OCI-LY1 (cell line): ENCODE measurements at regions not wholly inside any gene's neighbourhood (a gene's known extent, or its start where the extent isn't known, plus 50 kb on each side); places are given as distances from the start of the nearest gene placed in this dataset.

Experiments
- H2AFZ ChIP-seq: fragments of 200-600 bp; sonication (generic), shearing (Covaris generic); 2 replicates; pipeline ENCODE4 v1.6.0; 2014; ENCODE audit warnings: antibody characterized with exemption, mild to moderate bottlenecking, low read length
- H3F3A ChIP-seq: fragments of 200-600 bp; sonication (generic), shearing (Covaris generic); 2 replicates; pipeline ENCODE4 v1.6.0; 2014; ENCODE audit warnings: mild to moderate bottlenecking, antibody characterized with exemption, low read length, moderate library complexity; ENCODE audit not compliant: insufficient read depth
- H3K27ac ChIP-seq: fragments of 200-600 bp; sonication (generic); 2 replicates; pipeline ENCODE4 v1.5.1; 2014; ENCODE audit warnings: low read length, mixed run types, mild to moderate bottlenecking, low read depth; ENCODE audit not compliant: poor library complexity, severe bottlenecking
- H3K27me3 ChIP-seq: fragments of 200-600 bp; sonication (generic); 2 replicates; pipeline ENCODE4 v1.6.0; 2014; ENCODE audit warnings: antibody characterized with exemption, mild to moderate bottlenecking, low read length, moderate library complexity; ENCODE audit not compliant: insufficient read depth
- H3K36me3 ChIP-seq: fragments of 200-600 bp; sonication (generic); 2 replicates; pipeline ENCODE4 v1.6.1; 2014; ENCODE audit warnings: mild to moderate bottlenecking, antibody characterized with exemption, low read length, moderate library complexity, mixed read lengths; ENCODE audit not compliant: insufficient read depth
- H3K4me1 ChIP-seq: fragments of 200-600 bp; sonication (generic); 2 replicates; pipeline ENCODE4 v1.5.1; 2014; ENCODE audit warnings: mild to moderate bottlenecking, low read length, moderate library complexity; ENCODE audit not compliant: insufficient read depth, severe bottlenecking
- H3K4me2 ChIP-seq: fragments of 200-600 bp; sonication (generic), shearing (Covaris generic); 2 replicates; pipeline ENCODE4 v1.6.1; 2014; ENCODE audit warnings: low read length
- H3K4me3 ChIP-seq: fragments of 200-600 bp; sonication (generic); 2 replicates; pipeline ENCODE4 v1.5.1; 2014; ENCODE audit warnings: low read length, low read depth, mild to moderate bottlenecking, mixed read lengths; ENCODE audit not compliant: poor library complexity, severe bottlenecking
- H3K79me2 ChIP-seq: fragments of 200-600 bp; shearing (Covaris generic); 2 replicates; pipeline ENCODE4 v1.6.1; 2016; ENCODE audit warnings: mixed run types, low read length, mixed read lengths; ENCODE audit not compliant: insufficient read depth
- H3K9ac ChIP-seq: fragments of 200-600 bp; sonication (generic), shearing (Covaris generic); 2 replicates; pipeline ENCODE4 v1.6.1; 2014; ENCODE audit warnings: mild to moderate bottlenecking, low read length, mixed read lengths
- H3K9me2 ChIP-seq: fragments of 200-600 bp; sonication (generic), shearing (Covaris generic); 2 replicates; pipeline ENCODE4 v1.6.1; 2014; ENCODE audit warnings: low read depth, mild to moderate bottlenecking, low read length, mixed read lengths
- H3K9me3 ChIP-seq: fragments of 200-600 bp; shearing (Covaris generic); 2 replicates; pipeline ENCODE4 v1.6.1; 2014; ENCODE audit warnings: low read length, mixed read lengths
- H4K20me1 ChIP-seq: fragments of 200-600 bp; sonication (generic), shearing (Covaris generic); 2 replicates; pipeline ENCODE4 v1.6.0; 2016; ENCODE audit warnings: mild to moderate bottlenecking, low read length; ENCODE audit not compliant: insufficient read depth
- EZH2 ChIP-seq: fragments of 200-600 bp; sonication (generic), shearing (Covaris generic); IDR thresholded peaks from 2 replicates; pipeline ENCODE4 v1.8.0; 2017; ENCODE audit warnings: borderline replicate concordance, mixed run types, mild to moderate bottlenecking, antibody characterized with exemption, low read length, moderate library complexity, mixed read lengths
- TF ChIP-seq, protein P1 (sequence below): fragments of 200-600 bp; sonication (generic), shearing (Covaris generic); IDR thresholded peaks from 2 replicates; pipeline ENCODE4 v1.5.1; 2017; ENCODE audit warnings: mild to moderate bottlenecking, antibody characterized with exemption, low read length, moderate library complexity, mixed read lengths

- Histone ChIP-seq H3K27me3 (peaks cover 5% of the 10 kb centered on the region; the same call in 1 of the 2 replicates), H4K20me1 (no peaks in the 10 kb centered on the region), H3K27ac (no peak overlapping the region), H3K4me1 (no peaks in the 10 kb centered on the region), H3F3A (no peaks in the 10 kb centered on the region), H3K4me2 (no peak overlapping the region), H3K4me3 (no peak overlapping the region), H2AFZ (no peak overlapping the region), H3K36me3 (no peaks in the 10 kb centered on the region), H3K9me2 (no peaks in the 10 kb centered on the region), H3K79me2 (no peaks in the 10 kb centered on the region), H3K9me3 (no peaks in the 10 kb centered on the region), H3K9ac (no peak overlapping the region)
- TF ChIP-seq, protein P1, sequence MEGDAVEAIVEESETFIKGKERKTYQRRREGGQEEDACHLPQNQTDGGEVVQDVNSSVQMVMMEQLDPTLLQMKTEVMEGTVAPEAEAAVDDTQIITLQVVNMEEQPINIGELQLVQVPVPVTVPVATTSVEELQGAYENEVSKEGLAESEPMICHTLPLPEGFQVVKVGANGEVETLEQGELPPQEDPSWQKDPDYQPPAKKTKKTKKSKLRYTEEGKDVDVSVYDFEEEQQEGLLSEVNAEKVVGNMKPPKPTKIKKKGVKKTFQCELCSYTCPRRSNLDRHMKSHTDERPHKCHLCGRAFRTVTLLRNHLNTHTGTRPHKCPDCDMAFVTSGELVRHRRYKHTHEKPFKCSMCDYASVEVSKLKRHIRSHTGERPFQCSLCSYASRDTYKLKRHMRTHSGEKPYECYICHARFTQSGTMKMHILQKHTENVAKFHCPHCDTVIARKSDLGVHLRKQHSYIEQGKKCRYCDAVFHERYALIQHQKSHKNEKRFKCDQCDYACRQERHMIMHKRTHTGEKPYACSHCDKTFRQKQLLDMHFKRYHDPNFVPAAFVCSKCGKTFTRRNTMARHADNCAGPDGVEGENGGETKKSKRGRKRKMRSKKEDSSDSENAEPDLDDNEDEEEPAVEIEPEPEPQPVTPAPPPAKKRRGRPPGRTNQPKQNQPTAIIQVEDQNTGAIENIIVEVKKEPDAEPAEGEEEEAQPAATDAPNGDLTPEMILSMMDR = no peak
- no peak for TF ChIP-seq EZH2
Measured at GRCh38 chr13:24097667-24098066, 62.9 kb upstream of the SPATA13 start.

- Histone ChIP-seq H3K4me1 (no peaks in the 10 kb centered on the region), H4K20me1 (no peaks in the 10 kb centered on the region), H3K36me3 (no peaks in the 10 kb centered on the region), H2AFZ (no peak overlapping the region), H3F3A (no peaks in the 10 kb centered on the region), H3K9me2 (no peaks in the 10 kb centered on the region), H3K9me3 (no peaks in the 10 kb centered on the region), H3K4me2 (no peak overlapping the region), H3K27me3 (peaks cover 5% of the 10 kb centered on the region; the same call in 1 of the 2 replicates), H3K27ac (no peak overlapping the region), H3K4me3 (no peak overlapping the region), H3K79me2 (no peaks in the 10 kb centered on the region), H3K9ac (no peak overlapping the region)
- TF ChIP-seq, protein P1 = no peak
- TF ChIP-seq EZH2 = no peak
Measured at GRCh38 chr13:24099490-24099889, 61.0 kb upstream of the SPATA13 start.

- TF ChIP-seq EZH2 = no peak
- TF ChIP-seq, protein P1 = no peak
- Histone ChIP-seq H3K27me3 (peaks cover 5% of the 10 kb centered on the region; the same call in 1 of the 2 replicates), H3K9ac (no peak overlapping the region), H3K36me3 (no peaks in the 10 kb centered on the region), H3K9me3 (no peaks in the 10 kb centered on the region), H3F3A (no peaks in the 10 kb centered on the region), H3K4me1 (no peaks in the 10 kb centered on the region), H3K9me2 (no peaks in the 10 kb centered on the region), H4K20me1 (no peaks in the 10 kb centered on the region), H2AFZ (no peak overlapping the region), H3K79me2 (no peaks in the 10 kb centered on the region), H3K4me3 (no peak overlapping the region), H3K27ac (no peak overlapping the region), H3K4me2 (no peak overlapping the region)
Measured at GRCh38 chr13:24100188-24100587, 60.3 kb upstream of the SPATA13 start.
